ENCODE measurements at regions not wholly inside any gene's neighbourhood (a gene's known extent, or its start where the extent isn't known, plus 50 kb on each side); places are given as distances from the start of the nearest gene placed in this dataset.
"Not testable (repeated sequence)": the region's sequence is repeated elsewhere in the genome, so short reads cannot be mapped to it uniquely, and the experiment has no call there.

GRCh38 chr19:30944276-30944932, 404.8 kb downstream of the TSHZ3 start:
- DNase-seq (ENCODE audit: low read depth): not testable (repeated sequence)

GRCh38 chr19:30943101-30943843, 406.0 kb downstream of the TSHZ3 start:
- no peak for DNase-seq (ENCODE audit: low read depth)

- DNase-seq (ENCODE audit: low read depth): no peak
These were observed 406.6 kb downstream of the TSHZ3 start for GRCh38 chr19:30942636-30943035.

GRCh38 chr19:30941591-30941990, 407.6 kb downstream of the TSHZ3 start:
- no peak for DNase-seq (ENCODE audit: low read depth)

- no peak for DNase-seq (ENCODE audit: low read depth)
These were observed 413.0 kb downstream of the TSHZ3 start for GRCh38 chr19:30936276-30936675.

- no peak for DNase-seq (ENCODE audit: low read depth)
These were observed 414.1 kb downstream of the TSHZ3 start for GRCh38 chr19:30935146-30935545.

GRCh38 chr19:30933454-30933853, 415.8 kb downstream of the TSHZ3 start:
- not testable (repeated sequence) for DNase-seq (ENCODE audit: low read depth)

- no peak for DNase-seq (ENCODE audit: low read depth)
These were observed 416.4 kb downstream of the TSHZ3 start for GRCh38 chr19:30932854-30933253.

GRCh38 chr19:30930941-30931706, 418.1 kb downstream of the TSHZ3 start:
- DNase-seq (ENCODE audit: low read depth): no peak

GRCh38 chr19:30927705-30928104, 421.5 kb downstream of the TSHZ3 start:
- no peak for DNase-seq (ENCODE audit: low read depth)

GRCh38 chr19:30924670-30925069, 424.6 kb downstream of the TSHZ3 start:
- no peak for DNase-seq (ENCODE audit: low read depth)

- DNase-seq (ENCODE audit: low read depth): no peak
These were observed 425.1 kb downstream of the TSHZ3 start for GRCh38 chr19:30924069-30924636.

- DNase-seq (ENCODE audit: low read depth): no peak
These were observed 425.6 kb downstream of the TSHZ3 start for GRCh38 chr19:30923621-30924020.

GRCh38 chr19:30923096-30923495, 426.1 kb downstream of the TSHZ3 start:
- no peak for DNase-seq (ENCODE audit: low read depth)

- no peak for DNase-seq (ENCODE audit: low read depth)
These were observed 429.0 kb downstream of the TSHZ3 start for GRCh38 chr19:30920222-30920621.

- DNase-seq (ENCODE audit: low read depth): no peak
These were observed 429.5 kb downstream of the TSHZ3 start for GRCh38 chr19:30919737-30920136.

GRCh38 chr19:30916238-30916637, 433.0 kb downstream of the TSHZ3 start:
- DNase-seq (ENCODE audit: low read depth): no peak

- no peak for DNase-seq (ENCODE audit: low read depth)
These were observed 437.7 kb downstream of the TSHZ3 start for GRCh38 chr19:30911491-30911890.

GRCh38 chr19:30910485-30911240, 438.6 kb downstream of the TSHZ3 start:
- no peak for DNase-seq (ENCODE audit: low read depth)

- DNase-seq (ENCODE audit: low read depth): no peak
These were observed 440.0 kb downstream of the TSHZ3 start for GRCh38 chr19:30909216-30909615.

- DNase-seq (ENCODE audit: low read depth): no peak
These were observed 440.9 kb downstream of the TSHZ3 start for GRCh38 chr19:30908262-30908771.

Data from M059J (cell line).